Muscle of back (tissue), 3 donors: ENCODE measurements at regions not wholly inside any gene's neighbourhood (a gene's known extent, or its start where the extent isn't known, plus 50 kb on each side); places are given as distances from the start of the nearest gene placed in this dataset.
"Not testable (repeated sequence)": the region's sequence is repeated elsewhere in the genome, so short reads cannot be mapped to it uniquely, and the experiment has no call there.

Experiments used
- DNase-seq, 3 donors: peaks; one replicate each; pipeline versions ENCODE4 v3.0.0 to v3.0.0-alpha.2; 2013

DNA sequence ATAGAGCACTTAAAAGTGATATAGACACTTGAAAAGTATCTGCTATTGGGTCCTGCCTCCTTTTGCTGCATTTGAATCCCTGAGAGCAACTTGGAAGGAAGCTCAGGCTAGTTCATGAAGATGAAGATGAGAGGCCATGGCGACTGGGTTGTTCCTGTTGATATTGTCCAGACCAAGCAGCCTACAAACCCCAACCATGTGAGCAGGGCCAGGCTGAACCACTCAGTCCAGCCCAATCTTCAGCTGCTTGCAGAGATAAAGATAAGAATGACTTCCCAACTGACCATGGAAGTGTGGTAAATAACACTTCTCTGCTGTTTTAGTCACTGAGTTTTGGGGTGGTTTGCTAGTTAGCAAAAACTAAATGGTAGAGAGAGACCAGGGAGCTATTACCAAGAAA lies 417.6 kb downstream of the SOX11 start:
- DNase-seq, result no peak

DNA sequence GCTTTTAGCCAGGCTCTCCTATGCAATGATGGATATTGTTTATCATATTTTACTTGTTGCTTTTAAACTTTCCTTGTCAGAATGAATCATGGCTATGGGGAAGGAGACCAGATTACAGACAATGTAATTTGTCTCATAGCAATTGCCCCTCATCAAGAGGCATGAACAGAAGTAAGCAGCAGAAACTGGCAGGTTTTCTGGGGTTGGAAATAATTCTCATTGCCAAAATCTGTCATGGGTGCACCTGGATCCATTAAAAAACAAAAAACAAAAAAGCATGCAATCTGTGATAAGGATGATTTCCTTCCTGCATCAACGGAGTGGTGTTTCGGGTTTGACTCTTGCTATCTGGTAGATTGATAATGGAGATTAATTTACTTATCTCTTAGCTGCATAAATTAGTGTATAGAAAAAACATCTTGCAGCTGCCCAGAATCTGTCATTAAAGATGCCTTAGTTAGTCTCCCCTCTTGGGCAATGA lies 419.6 kb downstream of the SOX11 start:
- no peak for DNase-seq

DNA sequence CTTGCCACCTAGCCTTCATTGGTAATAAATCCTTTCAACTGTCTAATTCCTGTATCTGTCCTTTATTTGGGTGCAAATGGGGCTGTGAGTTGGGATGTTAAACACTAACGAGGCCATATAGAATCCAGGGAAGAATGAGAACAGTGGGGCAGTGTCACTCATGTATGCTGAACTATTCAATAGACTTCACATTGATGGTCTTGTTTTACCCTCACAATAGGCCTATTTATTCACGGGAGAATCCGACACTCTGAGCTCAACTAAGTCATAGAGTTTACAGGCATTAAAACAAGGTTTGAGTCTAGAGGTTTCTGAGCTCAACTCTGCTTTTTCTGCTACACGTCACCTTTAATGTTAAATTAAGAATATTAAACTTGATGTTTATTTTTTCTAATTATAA lies 421.6 kb downstream of the SOX11 start:
- DNase-seq, result no peak

DNA sequence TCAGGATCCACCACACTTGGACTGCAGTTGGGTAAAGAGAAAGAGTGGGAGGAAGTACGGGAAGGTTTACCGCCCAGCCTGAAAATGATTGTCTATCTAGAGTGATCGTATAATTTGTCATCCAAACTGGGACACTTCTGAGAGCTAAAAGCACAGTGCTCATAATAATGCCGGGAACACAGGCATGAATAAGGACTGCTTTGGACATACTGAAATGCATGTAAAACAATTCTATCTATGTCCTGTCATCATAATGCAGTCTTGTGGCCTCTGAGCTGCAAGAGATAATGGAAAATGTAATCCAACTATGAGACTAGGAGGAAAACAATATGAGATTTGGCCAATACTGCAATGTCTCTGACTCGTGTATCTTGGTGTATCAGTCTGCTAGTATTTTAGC lies 435.5 kb downstream of the SOX11 start:
- no peak for DNase-seq

DNA sequence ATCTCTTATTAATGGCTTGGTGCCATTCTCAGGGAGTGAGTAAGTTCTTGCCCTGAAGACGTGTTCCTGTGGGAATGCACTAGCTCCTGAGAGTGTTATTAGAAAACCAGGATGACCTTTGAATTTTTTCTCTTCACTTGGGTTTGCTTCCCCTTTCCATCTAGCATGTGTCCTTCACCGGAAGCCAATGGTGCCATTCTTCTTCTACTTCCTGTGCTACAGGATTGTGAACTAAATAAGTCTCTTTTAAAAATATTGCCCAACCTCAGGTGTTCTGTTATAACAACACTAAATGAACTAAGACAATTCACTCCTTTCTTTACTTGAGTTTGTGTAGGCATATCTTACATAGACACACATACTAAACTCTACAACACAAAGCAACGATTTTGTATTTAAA lies 447.0 kb downstream of the SOX11 start:
- no peak for DNase-seq

DNA sequence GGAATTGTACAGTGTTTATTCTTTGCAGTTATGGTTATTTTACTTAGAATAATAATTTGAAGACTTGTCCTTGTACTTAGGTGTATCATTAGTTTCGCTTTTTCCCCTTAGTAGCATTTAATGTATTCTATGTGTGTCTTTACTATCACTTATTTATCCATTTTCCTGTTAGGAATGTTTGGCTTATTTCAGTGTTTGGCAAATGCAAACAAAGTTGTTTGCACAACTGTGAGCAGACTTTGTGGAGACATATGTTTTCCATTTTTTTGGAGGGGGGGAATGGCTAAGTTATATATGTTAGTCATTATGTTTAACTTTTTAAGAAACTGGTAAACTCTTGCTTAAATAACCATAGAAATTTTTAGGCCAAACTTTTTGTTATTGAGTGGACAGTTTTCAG lies 447.7 kb downstream of the SOX11 start:
- no peak for DNase-seq

DNA sequence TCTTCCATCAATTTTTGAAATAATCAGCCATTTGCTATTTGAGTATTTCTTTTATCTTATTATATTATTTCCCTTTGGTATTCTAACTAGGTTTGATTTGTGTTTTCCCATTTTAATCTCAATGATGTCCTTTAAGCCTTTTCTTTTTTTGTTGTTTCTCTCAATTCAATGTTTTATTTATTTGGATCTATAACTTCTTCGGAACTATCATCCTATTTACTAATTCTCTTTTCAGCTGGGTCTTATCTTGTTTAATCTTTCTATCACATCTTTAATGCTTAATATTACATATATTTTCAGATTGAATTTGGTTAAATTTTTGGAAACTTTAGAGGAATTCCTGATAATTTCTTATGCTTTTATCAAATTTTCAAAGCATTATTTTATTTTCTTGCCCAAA lies 448.3 kb downstream of the SOX11 start:
- DNase-seq, result no peak

DNA sequence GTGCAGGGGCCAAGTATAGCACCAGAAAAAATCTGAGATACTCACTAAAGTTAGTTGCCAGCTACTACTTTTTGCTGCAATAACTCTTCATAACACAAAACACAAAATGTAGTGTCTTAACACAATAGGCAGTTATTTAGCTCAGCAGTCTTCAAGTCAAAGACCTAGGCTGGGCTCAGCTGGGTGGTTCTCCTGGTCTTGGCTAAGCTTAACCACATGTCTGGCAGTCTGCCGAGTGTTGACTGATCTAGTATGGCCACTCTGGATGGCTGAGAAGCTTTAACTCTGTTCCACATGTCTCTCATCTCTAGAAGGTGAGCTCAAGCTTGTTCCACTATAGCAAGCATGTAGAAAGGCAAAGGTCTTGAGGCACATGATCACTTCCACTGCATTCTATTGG lies 451.6 kb downstream of the SOX11 start:
- no peak for DNase-seq

DNA sequence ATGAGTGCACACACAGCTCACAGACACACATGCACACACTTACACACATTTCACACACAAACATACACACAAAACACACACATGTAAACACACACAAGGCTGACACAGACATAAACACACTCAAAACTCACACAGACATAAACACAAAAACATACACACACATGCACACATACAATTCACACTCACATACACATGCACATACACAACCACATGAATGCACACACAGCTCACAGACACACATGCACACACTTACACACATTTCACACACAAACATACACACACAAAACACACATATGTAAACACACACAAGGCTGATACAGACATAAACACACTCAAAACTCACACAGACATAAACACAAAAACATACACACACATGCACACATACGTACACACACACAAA lies 455.0 kb downstream of the SOX11 start:
- DNase-seq, result not testable (repeated sequence)

DNA sequence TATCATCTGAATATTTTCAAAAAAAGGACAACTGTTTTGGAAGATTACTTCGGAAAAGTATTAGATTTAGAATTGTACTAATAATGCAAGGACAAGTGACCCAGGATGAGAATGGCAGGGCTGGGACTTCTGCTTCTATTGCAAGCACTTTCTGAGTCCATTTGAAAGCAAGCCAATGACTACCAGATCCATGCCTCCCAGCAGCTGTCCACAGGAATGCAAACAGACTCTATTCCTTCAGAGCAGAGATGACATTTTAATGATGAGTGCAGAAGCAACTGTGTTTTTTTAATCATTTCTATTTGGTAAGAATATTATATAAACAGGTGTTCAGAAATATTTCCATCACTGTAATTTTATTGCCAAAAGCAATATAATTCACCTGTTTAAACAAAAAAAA lies 456.7 kb downstream of the SOX11 start:
- peak; percentile 19 to 50 (median 46) for DNase-seq

DNA sequence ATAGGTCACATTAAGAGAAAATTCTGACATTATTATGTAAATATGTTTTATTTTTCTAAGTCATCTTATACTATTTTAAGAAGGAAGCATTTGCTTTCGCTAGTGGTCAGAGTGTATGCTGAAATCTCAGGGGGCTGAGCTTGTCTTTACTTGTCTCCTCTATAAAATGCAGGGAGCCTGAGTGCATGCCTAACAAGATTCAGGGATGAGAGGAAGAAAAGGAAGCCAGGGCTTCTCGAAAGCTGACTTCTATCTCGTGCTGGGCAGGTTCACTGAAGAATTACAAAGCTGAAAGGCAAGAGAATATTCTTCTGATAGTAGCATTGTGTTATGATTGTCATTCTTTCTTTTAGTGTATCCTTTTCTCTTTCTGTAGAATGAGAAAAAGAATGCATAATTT lies 467.4 kb downstream of the SOX11 start:
- no peak for DNase-seq

DNA sequence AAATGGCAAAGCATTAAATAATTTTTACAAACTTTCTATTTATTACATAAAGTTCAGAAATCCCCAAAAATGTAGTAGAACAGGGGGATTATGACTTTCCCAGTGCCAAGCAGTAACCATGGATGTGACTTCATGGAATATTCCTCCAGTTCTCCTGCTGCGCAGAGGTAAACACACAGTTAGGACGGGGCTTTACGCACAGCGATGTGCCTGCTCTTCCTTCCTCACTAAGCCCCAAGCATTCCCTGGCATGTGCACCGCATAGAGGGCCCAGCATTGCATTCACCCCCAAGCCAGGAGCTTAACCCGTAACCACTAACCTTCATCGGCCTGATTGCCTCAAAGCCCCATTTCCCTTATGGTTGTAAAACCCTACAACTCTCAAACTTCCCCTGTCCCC lies 471.7 kb downstream of the SOX11 start:
- no peak for DNase-seq

DNA sequence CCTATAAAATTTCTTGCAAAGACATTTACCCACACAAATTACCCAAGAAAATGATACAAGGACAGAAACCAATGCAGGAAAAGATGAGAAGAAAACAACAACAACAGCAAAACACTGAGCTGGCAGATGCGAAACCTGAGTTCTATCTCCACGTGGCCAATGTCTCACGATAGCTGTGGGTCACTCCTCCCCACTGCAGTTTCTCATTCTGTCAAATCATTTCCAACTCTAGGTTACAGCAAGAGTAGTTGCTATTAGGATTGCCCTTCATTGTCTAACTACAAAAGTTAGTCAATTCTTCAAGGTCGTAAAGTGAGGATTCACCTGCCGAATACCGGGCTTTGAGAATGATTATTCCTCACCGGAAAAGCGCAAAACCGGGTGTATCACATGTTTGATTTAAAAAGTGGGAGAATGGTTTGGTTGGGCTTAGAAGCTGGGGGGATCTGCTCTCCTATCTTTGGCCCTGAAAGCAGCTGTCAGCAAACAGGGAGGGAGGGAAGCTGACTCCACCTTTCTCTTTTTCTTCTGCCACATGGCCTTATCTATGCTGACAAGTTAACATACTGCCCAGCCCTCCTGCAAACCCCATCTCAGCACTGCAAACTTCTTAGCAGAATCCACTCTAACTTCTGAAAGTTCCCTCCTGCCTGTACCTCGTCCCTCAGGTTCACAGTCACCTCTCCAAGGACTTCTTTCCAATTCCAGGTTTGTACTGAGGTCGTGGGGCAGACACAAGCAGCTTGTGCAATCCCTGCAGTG lies 473.0 kb downstream of the SOX11 start:
- no peak for DNase-seq

DNA sequence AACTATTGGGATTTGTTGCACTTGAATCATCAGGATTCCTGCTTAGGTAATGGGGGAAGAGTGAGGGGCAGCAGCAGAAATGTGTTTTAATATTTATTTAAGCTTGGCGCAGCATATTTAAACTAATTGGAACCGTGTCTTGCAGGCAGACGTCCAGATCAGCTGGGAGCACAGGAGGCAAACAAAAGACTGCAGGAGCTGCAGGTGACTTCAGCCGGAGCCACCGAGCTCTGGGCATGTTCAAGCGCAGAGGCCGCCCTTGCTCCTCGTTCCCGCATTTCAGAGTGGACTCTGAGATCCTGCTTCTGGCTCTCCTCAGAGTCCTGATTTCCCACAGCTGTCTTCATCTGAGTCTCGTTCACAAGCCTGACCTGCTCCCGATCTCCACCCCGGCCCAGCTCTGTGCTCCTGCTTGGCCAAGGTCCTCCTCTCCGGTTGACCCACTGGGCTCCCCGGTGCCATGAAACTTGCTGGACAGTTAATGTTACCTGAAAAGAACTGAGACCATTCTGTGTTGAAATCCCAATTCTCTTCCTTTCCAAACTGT lies 475.5 kb downstream of the SOX11 start:
- no peak for DNase-seq

DNA sequence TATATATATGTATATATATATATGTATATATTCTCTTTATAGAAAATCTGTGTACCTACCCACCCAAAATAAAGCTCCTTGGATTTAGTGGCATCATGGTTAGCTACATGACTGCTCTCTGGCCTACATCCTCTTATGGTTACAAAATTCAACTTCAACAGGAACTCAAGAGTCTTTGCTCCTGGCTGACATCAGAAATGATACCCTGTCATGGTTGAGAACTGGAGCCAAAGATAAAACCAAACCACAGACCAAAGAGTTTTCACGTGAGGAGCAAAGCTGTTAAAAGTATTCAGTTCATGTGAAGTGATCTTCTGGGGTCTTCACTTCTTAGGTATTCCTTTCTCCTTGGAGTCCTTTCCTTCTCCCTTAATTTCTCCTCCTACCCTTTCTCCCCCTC lies 476.3 kb downstream of the SOX11 start:
- no peak for DNase-seq

DNA sequence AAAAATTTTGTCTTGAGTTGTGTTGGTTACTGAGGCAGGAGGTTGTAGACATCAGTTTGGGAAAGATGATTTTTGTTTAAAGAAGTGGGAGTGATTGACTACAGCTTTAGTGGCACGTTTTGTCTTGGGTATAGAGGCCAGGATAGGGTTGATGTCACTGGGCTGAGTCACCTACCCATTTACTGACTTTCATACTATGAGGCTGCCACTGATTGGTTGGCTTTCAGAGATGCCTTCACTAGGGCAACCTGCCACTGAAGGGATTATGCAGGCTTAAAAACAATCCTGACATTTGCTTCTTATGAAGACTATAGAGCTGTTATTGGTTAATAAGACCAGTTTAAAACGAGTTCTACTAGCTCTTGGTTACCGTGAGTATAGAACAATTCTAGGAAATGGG lies 479.1 kb downstream of the SOX11 start:
- no peak for DNase-seq

DNA sequence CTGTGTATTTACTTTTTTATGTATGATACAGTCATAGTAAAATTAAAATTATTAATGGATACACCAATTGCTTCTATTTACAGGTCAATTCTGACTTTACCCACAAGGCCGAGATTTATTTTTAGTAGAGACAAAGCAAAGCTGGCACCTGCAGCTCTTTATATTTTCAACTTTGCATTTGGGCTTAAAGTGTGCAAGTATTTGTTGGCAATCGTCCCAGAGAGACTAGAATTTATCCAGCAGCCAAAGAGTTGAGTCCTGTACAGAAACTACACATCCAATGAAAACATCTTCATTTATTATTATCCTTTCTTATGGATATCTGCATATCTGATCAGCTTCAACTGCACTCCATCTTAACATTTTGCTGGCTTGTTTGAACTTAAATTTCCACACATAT lies 485.6 kb downstream of the SOX11 start:
- DNase-seq, result no peak

DNA sequence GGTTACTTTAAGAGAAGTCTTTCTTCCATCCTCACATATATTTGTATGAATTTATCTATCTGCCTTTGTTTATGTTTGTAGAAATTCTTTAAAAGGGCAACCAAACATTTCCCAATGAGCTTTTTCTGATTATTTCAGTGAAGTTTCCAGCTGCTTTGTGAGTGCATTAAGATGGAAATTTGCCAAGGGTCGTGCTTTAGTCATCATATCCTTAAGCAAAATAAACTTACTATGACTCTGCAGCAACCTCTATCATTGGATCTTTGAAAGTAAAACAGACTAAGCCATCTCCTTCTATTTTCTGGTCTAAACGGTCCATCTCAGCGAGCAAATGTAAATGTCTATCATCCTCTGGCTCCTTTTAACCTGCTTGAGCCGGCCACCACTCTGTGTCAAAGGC lies 489.3 kb downstream of the SOX11 start:
- DNase-seq, result peak; percentile 53 to 75 (median 60)

DNA sequence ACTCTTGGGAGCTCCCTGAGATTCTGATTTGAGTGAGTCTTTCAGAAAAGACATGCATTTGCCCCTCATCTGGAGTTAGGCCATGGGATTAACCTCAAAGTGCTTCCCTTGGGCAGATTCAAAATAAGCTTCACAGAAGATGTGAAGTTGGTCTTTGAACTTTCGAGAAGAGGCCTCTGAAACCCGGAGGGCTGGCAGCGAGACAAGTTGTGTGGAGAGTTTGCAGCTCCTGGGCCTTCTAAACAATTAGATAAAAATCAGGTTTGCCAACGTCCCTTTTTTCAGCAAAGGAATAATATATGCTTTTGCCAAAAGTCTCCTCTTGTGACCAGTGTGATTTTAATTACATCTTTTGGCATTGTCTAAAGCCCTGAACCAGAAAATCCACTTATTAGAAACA lies 489.7 kb downstream of the SOX11 start:
- peak; percentile 4 to 52 (median 27) for DNase-seq

DNA sequence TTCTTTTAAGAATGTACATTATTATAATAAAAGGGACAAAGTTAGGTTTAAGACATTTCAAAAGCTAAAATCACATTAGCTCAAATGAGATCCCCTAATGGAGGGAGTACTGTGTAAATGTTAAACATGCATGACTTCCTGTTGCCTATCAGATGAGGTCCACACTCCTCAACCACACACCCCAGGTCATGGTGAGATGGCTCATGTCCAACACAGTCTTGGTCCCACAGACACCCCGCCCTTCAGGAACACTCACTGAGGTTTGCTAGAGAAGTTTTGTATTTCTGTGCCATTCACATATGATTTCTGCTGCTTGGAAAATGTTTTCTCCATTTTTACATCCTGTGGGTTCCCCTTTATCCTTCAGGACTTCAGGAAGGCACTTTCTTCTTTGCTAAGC lies 491.0 kb downstream of the SOX11 start:
- DNase-seq, result no peak

DNA sequence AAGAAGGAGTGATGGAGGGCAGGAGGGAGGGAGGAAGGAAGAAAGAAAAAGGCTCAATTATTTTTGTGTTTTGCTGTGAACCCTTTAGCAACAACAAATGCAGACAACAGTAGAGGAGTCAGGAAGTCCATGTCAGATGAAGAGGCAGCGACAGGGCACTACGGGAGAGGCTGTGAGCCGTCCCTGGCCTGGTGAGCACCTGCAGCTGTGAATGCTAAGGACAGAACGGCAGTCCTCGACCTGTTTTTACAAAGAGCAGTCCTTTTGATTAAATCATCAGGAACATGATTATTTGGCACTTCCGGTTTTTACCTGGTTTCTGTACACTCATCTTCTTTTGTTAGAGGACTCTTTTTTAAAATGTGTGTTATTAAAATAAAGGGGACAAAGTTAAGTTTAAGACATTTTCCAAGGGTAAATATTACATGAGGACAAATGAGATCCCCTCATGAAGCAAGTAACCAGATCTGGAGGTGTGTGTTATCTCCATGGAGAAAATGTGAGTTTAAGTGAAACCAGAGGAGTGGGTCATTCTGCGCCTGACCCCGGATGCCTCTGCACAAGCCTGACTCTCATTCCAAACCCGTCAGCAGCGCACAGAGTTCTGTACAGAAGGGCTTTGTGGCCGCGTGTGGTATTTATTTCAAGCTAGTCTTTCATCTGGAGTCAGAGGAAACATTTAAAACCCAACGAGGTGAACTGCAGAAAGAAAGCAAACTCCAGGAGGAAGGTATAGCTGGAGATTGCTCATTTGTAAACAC lies 492.5 kb downstream of the SOX11 start:
- peak in 2 of 3 donors; percentile 5 to 13 for DNase-seq

DNA sequence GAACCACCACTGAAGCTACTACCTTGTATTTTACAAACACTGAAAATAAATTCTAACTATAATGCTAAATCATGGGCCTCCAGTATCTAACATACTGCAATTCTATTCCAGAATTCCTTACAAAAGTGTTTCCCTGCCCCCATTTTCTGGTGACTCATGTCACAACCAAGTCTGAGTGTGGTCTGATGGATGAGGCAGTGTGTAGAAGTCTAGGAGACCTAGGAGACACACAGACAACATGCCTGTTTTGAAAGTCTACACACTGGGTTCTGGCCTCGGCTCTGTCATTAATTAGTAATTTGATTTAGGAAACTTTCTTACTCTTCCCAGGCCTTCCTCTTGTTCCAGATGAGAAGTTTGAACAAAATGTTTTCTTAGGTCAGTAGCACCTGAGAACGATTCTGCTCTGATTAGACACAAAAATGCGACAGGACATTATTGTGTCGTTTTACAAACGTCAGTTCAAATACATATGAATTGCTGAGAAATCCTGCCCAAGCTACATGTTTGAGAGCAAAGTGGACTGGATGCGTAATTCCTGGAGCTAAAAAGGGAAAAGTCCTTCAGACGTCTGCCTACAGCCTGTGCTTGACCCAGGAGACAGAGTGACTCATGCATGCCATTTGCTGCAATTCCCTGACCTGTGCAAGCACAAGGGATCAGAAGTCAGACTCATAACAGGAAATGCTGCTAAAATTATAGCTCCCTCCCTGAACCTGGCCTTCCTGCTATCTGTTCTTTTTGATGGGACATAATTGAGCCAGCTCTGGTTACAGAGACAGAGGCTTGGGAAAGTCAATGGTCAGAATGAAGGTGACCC lies 494.4 kb downstream of the SOX11 start:
- peak in 2 of 3 donors; percentile 31 to 66 for DNase-seq
